ENCODE measurements at regions not wholly inside any gene's neighbourhood (a gene's known extent, or its start where the extent isn't known, plus 50 kb on each side); places are given as distances from the start of the nearest gene placed in this dataset.

GRCh38 chr2:204109681-204110080 lies 173.1 kb downstream of the ICOS start:
- no peak for DNase-seq

- DNase-seq, result no peak
Observed at GRCh38 chr2:204110338-204110741, 173.8 kb downstream of the ICOS start.

- no peak for DNase-seq
Observed at GRCh38 chr2:204110751-204111516, 174.4 kb downstream of the ICOS start.

GRCh38 chr2:204112084-204112770 lies 175.7 kb downstream of the ICOS start:
- DNase-seq, result peak in 1 of 3 experiments; percentile 20

- no peak for DNase-seq
Observed at GRCh38 chr2:204114295-204115136, 178.0 kb downstream of the ICOS start.

GRCh38 chr2:204115137-204116056 lies 178.8 kb downstream of the ICOS start:
- peak in 1 of 3 experiments; percentile 13 for DNase-seq

- no peak for DNase-seq
Observed at GRCh38 chr2:204116159-204116792, 179.7 kb downstream of the ICOS start.

- DNase-seq, result peak in 2 of 3 experiments; percentile 36 to 72
Observed at GRCh38 chr2:204122425-204122824, 185.9 kb downstream of the ICOS start.

- DNase-seq, result no peak
Observed at GRCh38 chr2:204124140-204124750, 187.7 kb downstream of the ICOS start.

GRCh38 chr2:204126705-204127104 lies 190.1 kb downstream of the ICOS start:
- DNase-seq, result no peak

- no peak for DNase-seq
Observed at GRCh38 chr2:204127238-204127637, 190.7 kb downstream of the ICOS start.

GRCh38 chr2:204129591-204130294 lies 193.2 kb downstream of the ICOS start:
- DNase-seq, result no peak

- DNase-seq, result no peak
Observed at GRCh38 chr2:204131621-204132020, 195.1 kb downstream of the ICOS start.

- DNase-seq, result peak; percentile 9 to 82 (median 32)
Observed at GRCh38 chr2:204133476-204133875, 196.9 kb downstream of the ICOS start.

- no peak for DNase-seq
Observed at GRCh38 chr2:204134421-204134820, 197.9 kb downstream of the ICOS start.

- no peak for DNase-seq
Observed at GRCh38 chr2:204135752-204136151, 199.2 kb downstream of the ICOS start.

GRCh38 chr2:204138206-204138605 lies 201.6 kb downstream of the ICOS start:
- no peak for DNase-seq

- no peak for DNase-seq
Observed at GRCh38 chr2:204140246-204140645, 203.7 kb downstream of the ICOS start.

- peak in 2 of 3 experiments; percentile 60 to 85 for DNase-seq
Observed at GRCh38 chr2:204143216-204144014, 206.9 kb downstream of the ICOS start.

- peak in 1 of 3 experiments; percentile 28 for DNase-seq
Observed at GRCh38 chr2:204144492-204144891, 207.9 kb downstream of the ICOS start.

Measured in NCI-H1417 (cell line).